Osteoblast (primary cell): ENCODE measurements at regions not wholly inside any gene's neighbourhood (a gene's known extent, or its start where the extent isn't known, plus 50 kb on each side); places are given as distances from the start of the nearest gene placed in this dataset.

Experiments used
- DNase-seq: peaks from one replicate; pipeline ENCODE4 v3.0.0; 2011; ENCODE audit warnings: low spot score, mixed read lengths; ENCODE audit not compliant: insufficient read length; ENCODE audit errors: missing footprints
- H2AFZ ChIP-seq: 2 replicates; pipeline ENCODE4 v1.6.0; 2011; ENCODE audit warnings: mild to moderate bottlenecking, low read length
- H3K27ac ChIP-seq: 2 replicates; pipeline ENCODE4 v1.5.1; 2011; ENCODE audit warnings: mild to moderate bottlenecking, low read depth, low read length, moderate library complexity
- H3K27me3 ChIP-seq: 2 replicates; pipeline ENCODE4 v1.6.0; 2012; ENCODE audit warnings: mild to moderate bottlenecking, control low read depth, inconsistent platforms, low read length, moderate library complexity; ENCODE audit not compliant: insufficient read depth
- H3K36me3 ChIP-seq: 2 replicates; pipeline ENCODE4 v1.5.1; 2011; ENCODE audit warnings: mild to moderate bottlenecking, low read length, control low read depth, moderate library complexity; ENCODE audit not compliant: insufficient read depth
- H3K4me1 ChIP-seq: 2 replicates; pipeline ENCODE4 v1.5.1; 2011; ENCODE audit warnings: mild to moderate bottlenecking, low read length, control low read depth, moderate library complexity; ENCODE audit not compliant: insufficient read depth
- H3K4me2 ChIP-seq: 2 replicates; pipeline ENCODE4 v1.6.0; 2011; ENCODE audit warnings: mild to moderate bottlenecking, low read length; ENCODE audit not compliant: insufficient read depth
- H3K4me3 ChIP-seq: fragments of 200-600 bp; sonication (generic); 3 replicates; pipeline ENCODE4 v1.5.1; 2012; ENCODE audit warnings: mild to moderate bottlenecking, low read length, inconsistent platforms; ENCODE audit not compliant: insufficient read depth
- H3K79me2 ChIP-seq: 2 replicates; pipeline ENCODE4 v1.6.0; 2012; ENCODE audit warnings: mild to moderate bottlenecking, low read length, control low read depth, inconsistent platforms; ENCODE audit not compliant: insufficient read depth
- H3K9me3 ChIP-seq: 2 replicates; pipeline ENCODE4 v1.5.1; 2011; ENCODE audit warnings: low read depth, low read length, control low read depth
- H4K20me1 ChIP-seq: 2 replicates; pipeline ENCODE4 v1.6.0; 2012; ENCODE audit warnings: mild to moderate bottlenecking, low read length, control low read depth; ENCODE audit not compliant: insufficient read depth
- CTCF ChIP-seq: IDR thresholded peaks from 2 replicates; pipeline ENCODE4 v1.5.1; 2011; ENCODE audit warnings: mild to moderate bottlenecking, low read depth, low read length, moderate library complexity; ENCODE audit errors: extremely low read depth

- no peak for TF ChIP-seq CTCF
- no peaks in the 10 kb centered on the region for H3K27me3 ChIP-seq
- DNase-seq: peak; percentile 36
- H3K4me1 ChIP-seq: no peaks in the 10 kb centered on the region
- no peaks in the 10 kb centered on the region for H3K36me3 ChIP-seq
- H3K4me2 ChIP-seq: no peak overlapping the region
- H2AFZ ChIP-seq: no peak overlapping the region
- H3K4me3 ChIP-seq: no peak overlapping the region
- H4K20me1 ChIP-seq: no peaks in the 10 kb centered on the region
- H3K27ac ChIP-seq: no peak overlapping the region
- no peaks in the 10 kb centered on the region for H3K79me2 ChIP-seq
- H3K9me3 ChIP-seq: no peaks in the 10 kb centered on the region
These were observed 267.8 kb upstream of the NDN start for GRCh38 chr15:23954931-23955330.

GRCh38 chr15:23983500-23984259 lies 296.6 kb upstream of the NDN start:
- no peaks in the 10 kb centered on the region for H3K4me1 ChIP-seq
- no peaks in the 10 kb centered on the region for H4K20me1 ChIP-seq
- no peaks in the 10 kb centered on the region for H3K9me3 ChIP-seq
- no peaks in the 10 kb centered on the region for H3K27me3 ChIP-seq
- no peak overlapping the region for H3K4me3 ChIP-seq
- H3K36me3 ChIP-seq: no peaks in the 10 kb centered on the region
- no peak for DNase-seq
- no peak overlapping the region for H2AFZ ChIP-seq
- no peak for TF ChIP-seq CTCF
- no peak overlapping the region for H3K27ac ChIP-seq
- H3K79me2 ChIP-seq: no peaks in the 10 kb centered on the region
- H3K4me2 ChIP-seq: no peak overlapping the region

- no peak for DNase-seq
- H2AFZ ChIP-seq: no peak overlapping the region
- H3K27me3 ChIP-seq: no peaks in the 10 kb centered on the region
- H3K9me3 ChIP-seq: no peaks in the 10 kb centered on the region
- no peaks in the 10 kb centered on the region for H4K20me1 ChIP-seq
- no peaks in the 10 kb centered on the region for H3K36me3 ChIP-seq
- H3K27ac ChIP-seq: no peak overlapping the region
- no peak overlapping the region for H3K4me2 ChIP-seq
- no peak overlapping the region for H3K4me3 ChIP-seq
- H3K4me1 ChIP-seq: no peaks in the 10 kb centered on the region
- no peaks in the 10 kb centered on the region for H3K79me2 ChIP-seq
- no peak for TF ChIP-seq CTCF
These were observed 307.2 kb upstream of the NDN start for GRCh38 chr15:23994273-23994672.

- no peaks in the 10 kb centered on the region for H4K20me1 ChIP-seq
- H3K27me3 ChIP-seq: no peaks in the 10 kb centered on the region
- no peak for DNase-seq
- no peak overlapping the region for H2AFZ ChIP-seq
- no peaks in the 10 kb centered on the region for H3K36me3 ChIP-seq
- no peak overlapping the region for H3K4me3 ChIP-seq
- H3K79me2 ChIP-seq: no peaks in the 10 kb centered on the region
- H3K9me3 ChIP-seq: peaks cover 5% of the 10 kb centered on the region
- no peak overlapping the region for H3K27ac ChIP-seq
- TF ChIP-seq CTCF: no peak
- H3K4me2 ChIP-seq: no peak overlapping the region
- no peaks in the 10 kb centered on the region for H3K4me1 ChIP-seq
These were observed 311.0 kb upstream of the NDN start for GRCh38 chr15:23998056-23998455.
